ENCODE measurements at regions not wholly inside any gene's neighbourhood (a gene's known extent, or its start where the extent isn't known, plus 50 kb on each side); places are given as distances from the start of the nearest gene placed in this dataset.

- TF ChIP-seq SUZ12 (IDR thresholded peaks at IDR 0.05; ENCODE audit: extremely low read depth, insufficient read depth, insufficient read length) (no peak), YY1 (IDR thresholded peaks at IDR 0.05; ENCODE audit: insufficient read depth, insufficient read length) (no peak)
Observed at GRCh38 chr2:19786408-19787058, 115.2 kb downstream of the TTC32 start.
